ENCODE measurements at regions not wholly inside any gene's neighbourhood (a gene's known extent, or its start where the extent isn't known, plus 50 kb on each side); places are given as distances from the start of the nearest gene placed in this dataset.

DNA sequence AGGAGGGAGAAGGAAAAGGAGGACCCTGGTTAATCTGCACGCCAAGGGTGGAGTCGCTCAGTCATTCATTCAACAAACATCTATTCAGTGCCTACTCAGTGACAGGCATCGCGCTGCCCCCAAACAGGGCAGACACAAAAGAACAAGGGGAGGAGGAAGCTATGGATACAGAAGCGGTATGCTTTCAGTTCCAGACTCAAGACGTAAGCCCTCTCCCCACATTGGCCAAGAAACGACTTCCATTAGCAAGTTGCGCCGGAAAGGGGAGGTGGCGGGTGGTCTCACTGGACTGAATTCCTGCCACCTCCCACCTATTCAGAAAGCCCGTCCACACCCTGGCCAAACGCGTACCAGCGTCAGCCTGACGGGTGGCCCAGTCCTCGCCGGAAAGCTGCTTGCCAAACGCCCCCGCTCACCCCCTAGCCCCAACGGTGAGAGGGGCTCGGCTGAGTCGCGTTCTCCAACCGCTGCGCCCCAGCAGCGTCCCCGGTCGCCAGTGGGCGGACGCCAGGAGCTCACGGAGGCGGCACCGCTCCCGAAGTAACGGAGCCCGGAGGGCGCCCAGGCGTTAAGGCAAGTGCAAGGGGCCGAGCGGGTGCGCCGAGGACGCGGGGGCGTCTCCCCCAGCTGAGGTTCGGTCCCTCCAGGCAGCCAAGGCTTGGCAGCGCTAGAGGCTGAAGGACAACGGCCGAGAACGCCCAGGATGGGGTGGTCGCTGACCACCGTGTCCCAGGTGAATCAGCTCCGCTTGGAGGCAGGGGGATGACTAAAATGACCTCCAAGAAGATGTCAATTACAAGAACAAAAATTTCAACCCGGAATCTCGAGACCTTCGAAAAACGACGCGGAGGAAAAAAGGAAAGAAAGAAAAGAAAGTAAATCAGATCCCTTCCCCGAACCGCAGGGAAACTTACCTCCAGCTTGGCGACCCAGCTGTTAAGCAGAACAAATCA lies 470.7 kb downstream of the SOX9 start:
- no peak for DNase-seq

DNA sequence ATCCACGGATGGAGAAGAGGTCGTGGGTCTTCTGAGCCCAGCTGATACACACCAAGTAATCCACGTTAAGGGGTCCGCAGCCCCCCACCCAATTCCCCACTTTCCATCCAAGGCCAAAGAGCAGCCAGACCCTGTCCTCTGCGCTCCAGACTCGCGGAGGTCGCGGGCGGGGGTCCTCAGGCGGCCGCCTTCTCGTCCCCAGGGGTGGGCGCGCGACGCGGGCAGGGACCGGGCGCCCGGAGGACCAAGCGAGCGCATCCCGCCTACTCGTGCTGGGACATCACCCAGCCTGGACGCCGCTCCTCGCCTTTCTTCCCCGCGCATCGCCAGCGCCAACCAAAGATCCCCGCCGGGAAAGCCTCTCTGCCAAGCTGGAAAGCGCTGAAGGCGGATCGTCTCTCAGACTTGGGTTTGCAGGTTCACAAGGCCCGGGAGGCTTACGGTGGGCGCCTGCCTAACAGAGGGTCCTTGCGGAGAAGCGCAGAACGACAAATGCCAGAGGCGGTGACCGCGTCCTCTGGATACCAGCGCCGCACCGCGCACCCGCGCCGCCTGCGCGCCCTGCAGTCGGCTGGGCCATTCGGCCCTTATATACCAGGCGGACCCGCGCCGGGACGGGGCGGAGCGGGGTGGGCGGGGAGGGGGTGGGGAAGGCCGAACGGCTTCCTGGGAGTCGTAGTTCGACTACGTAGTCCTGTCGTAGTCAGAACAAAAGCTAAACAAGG lies 471.6 kb downstream of the SOX9 start:
- peak; percentile 22 for DNase-seq

DNA sequence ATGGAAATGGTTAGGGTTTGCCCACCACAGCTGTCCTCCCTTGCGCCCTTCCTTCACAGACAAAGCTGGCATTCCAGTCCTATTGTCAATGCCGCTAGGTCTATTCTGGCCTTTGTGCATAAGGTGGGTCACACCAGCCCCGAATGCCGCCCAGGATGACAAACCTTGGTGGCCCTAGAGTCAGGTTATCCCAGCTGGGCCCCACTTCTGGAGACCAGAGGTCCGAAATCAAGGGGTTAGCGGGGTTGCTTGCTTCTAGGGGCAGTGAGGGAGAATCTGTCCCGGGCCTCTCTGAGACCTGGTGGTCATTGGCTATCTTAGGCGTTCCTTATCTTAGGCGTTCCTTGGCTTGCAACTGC lies 472.1 kb downstream of the SOX9 start:
- DNase-seq: no peak

DNA sequence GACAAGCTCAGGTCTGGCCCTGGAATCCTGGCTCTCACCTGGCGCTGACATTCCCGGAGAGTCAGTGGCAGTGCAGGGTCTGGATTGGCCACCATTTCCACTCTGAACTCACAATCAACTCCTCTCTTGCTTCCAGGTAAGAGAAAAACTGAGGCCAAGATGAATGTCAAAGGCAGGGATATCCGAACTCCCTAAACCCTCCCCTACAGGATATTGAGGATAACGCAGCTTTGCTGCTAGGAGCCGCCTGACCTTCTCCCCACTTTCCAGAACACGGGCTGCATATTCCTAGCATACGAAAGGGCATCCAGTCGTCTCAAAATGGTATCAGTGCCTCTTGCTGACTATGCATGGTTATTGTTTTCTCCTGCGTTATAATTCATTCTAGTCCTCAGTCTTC lies 473.4 kb downstream of the SOX9 start:
- no peak for DNase-seq
